Hepatocyte (in vitro differentiated cells): ENCODE measurements at regions not wholly inside any gene's neighbourhood (a gene's known extent, or its start where the extent isn't known, plus 50 kb on each side); places are given as distances from the start of the nearest gene placed in this dataset.
"Not testable (repeated sequence)": the region's sequence is repeated elsewhere in the genome, so short reads cannot be mapped to it uniquely, and the experiment has no call there.

ENCODE experiments used
- DNase-seq: peaks from one replicate; pipeline ENCODE4 v3.0.0-alpha.2; 2016; ENCODE audit warnings: low spot score
- H2AFZ ChIP-seq: fragments of 200-600 bp; sonication (generic); 2 replicates; pipeline ENCODE4 v1.6.0; 2016; ENCODE audit warnings: antibody characterized with exemption, mild to moderate bottlenecking
- H3K27ac ChIP-seq: fragments of 200-600 bp; sonication (generic); 2 replicates; pipeline ENCODE4 v1.5.1; 2016; ENCODE audit warnings: mild to moderate bottlenecking
- H3K27me3 ChIP-seq: fragments of 200-600 bp; sonication (generic); 2 replicates; pipeline ENCODE4 v1.6.1; 2016
- H3K36me3 ChIP-seq: fragments of 200-600 bp; sonication (generic); replicated peaks from 2 replicates; pipeline ENCODE4 v1.5.1; 2016; ENCODE audit warnings: low read depth; ENCODE audit not compliant: insufficient read depth
- H3K4me1 ChIP-seq: fragments of 200-600 bp; sonication (generic); 2 replicates; pipeline ENCODE4 v1.5.1; 2016; ENCODE audit warnings: mild to moderate bottlenecking, moderate library complexity; ENCODE audit not compliant: insufficient read depth
- H3K4me2 ChIP-seq: fragments of 200-600 bp; sonication (generic); 2 replicates; pipeline ENCODE4 v1.6.0; 2016
- H3K4me3 ChIP-seq: fragments of 200-600 bp; sonication (generic); 2 replicates; pipeline ENCODE4 v1.5.1; 2016; ENCODE audit warnings: mild to moderate bottlenecking
- H3K79me2 ChIP-seq: fragments of 200-600 bp; sonication (generic); 2 replicates; pipeline ENCODE4 v1.6.0; 2017; ENCODE audit warnings: mild to moderate bottlenecking
- H3K9me2 ChIP-seq: fragments of 200-600 bp; sonication (generic); replicated peaks from 2 replicates; pipeline ENCODE4 v1.6.0; 2017; ENCODE audit warnings: mild to moderate bottlenecking; ENCODE audit not compliant: insufficient read depth
- H3K9me3 ChIP-seq: fragments of 200-600 bp; sonication (generic); 2 replicates; pipeline ENCODE4 v1.5.1; 2016; ENCODE audit warnings: low read depth, mild to moderate bottlenecking
- H4K20me1 ChIP-seq: fragments of 200-600 bp; sonication (generic); 2 replicates; pipeline ENCODE4 v1.6.0; 2016; ENCODE audit warnings: mild to moderate bottlenecking; ENCODE audit not compliant: insufficient read depth, poor library complexity, severe bottlenecking
- EZH2 ChIP-seq: fragments of 200-600 bp; sonication (generic); IDR thresholded peaks from 2 replicates; pipeline ENCODE4 v1.6.1; 2016; ENCODE audit warnings: antibody characterized with exemption, mild to moderate bottlenecking, borderline replicate concordance
- EZH2phosphoT487 ChIP-seq: fragments of 200-600 bp; sonication (generic); IDR thresholded peaks from one replicate; pipeline ENCODE4 v1.6.1; 2018; ENCODE audit warnings: antibody characterized with exemption, mild to moderate bottlenecking, low read depth, moderate library complexity; ENCODE audit not compliant: unreplicated experiment, severe bottlenecking
- WGBS: methylation state at CpG from one replicate; pipeline ENCODE4 v1.1.6; 2016; ENCODE audit warnings: low lambda C conversion rate; ENCODE audit errors: missing lambda C conversion rate; 5-methylcytosine and 5-hydroxymethylcytosine counted together
- TF ChIP-seq, protein P1 (sequence below): fragments of 200-600 bp; sonication (generic); IDR thresholded peaks from 2 replicates; pipeline ENCODE4 v1.5.1; 2016; ENCODE audit warnings: antibody characterized with exemption, mild to moderate bottlenecking; ENCODE audit not compliant: poor library complexity

- H3K4me3 ChIP-seq: no peak overlapping the region
- H3K79me2 ChIP-seq: no peaks in the 10 kb centered on the region
- no peaks in the 10 kb centered on the region for H3K9me2 ChIP-seq
- H3K4me1 ChIP-seq: no peaks in the 10 kb centered on the region
- no peak overlapping the region for H3K27ac ChIP-seq
- no peaks in the 10 kb centered on the region for H3K9me3 ChIP-seq
- H3K27me3 ChIP-seq: no peaks in the 10 kb centered on the region
- DNase-seq: no peak
- H3K36me3 ChIP-seq: no peaks in the 10 kb centered on the region
- TF ChIP-seq, protein P1, sequence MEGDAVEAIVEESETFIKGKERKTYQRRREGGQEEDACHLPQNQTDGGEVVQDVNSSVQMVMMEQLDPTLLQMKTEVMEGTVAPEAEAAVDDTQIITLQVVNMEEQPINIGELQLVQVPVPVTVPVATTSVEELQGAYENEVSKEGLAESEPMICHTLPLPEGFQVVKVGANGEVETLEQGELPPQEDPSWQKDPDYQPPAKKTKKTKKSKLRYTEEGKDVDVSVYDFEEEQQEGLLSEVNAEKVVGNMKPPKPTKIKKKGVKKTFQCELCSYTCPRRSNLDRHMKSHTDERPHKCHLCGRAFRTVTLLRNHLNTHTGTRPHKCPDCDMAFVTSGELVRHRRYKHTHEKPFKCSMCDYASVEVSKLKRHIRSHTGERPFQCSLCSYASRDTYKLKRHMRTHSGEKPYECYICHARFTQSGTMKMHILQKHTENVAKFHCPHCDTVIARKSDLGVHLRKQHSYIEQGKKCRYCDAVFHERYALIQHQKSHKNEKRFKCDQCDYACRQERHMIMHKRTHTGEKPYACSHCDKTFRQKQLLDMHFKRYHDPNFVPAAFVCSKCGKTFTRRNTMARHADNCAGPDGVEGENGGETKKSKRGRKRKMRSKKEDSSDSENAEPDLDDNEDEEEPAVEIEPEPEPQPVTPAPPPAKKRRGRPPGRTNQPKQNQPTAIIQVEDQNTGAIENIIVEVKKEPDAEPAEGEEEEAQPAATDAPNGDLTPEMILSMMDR: no peak
- TF ChIP-seq EZH2 (no peak), EZH2phosphoT487 (no peak)
- H4K20me1 ChIP-seq: no peaks in the 10 kb centered on the region
- 93% methylated on average over 5 of the region's 5 CpGs for WGBS
- H3K4me2 ChIP-seq: no peak overlapping the region
- H2AFZ ChIP-seq: no peak overlapping the region
Measured at GRCh38 chr4:138627096-138627495, 384.9 kb upstream of the SLC7A11 start.

DNA sequence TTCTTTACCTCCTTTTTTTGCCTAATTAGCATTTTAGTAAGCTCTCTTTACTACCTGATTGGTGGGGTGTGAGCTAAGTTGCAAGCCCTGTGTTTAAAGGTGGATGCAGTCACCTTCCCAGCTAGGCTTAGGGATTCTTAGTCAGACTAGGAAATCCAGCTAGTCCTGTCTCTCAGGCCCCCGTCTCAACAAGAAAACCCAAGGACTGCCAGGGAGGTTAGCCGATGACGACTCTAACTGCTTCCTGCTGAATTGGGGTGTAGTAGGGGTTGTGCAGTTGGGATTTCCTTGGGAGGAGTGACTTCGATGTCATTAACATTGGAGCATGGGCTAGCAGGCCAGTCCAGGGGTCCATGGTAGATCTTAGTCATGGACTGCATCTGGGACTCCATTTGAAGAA lies 380.2 kb upstream of the SLC7A11 start:
- H3K4me2 ChIP-seq, H4K20me1 ChIP-seq, H3K4me3 ChIP-seq, H3K4me1 ChIP-seq, H3K27me3 ChIP-seq, H3K9me3 ChIP-seq, H3K36me3 ChIP-seq, H3K27ac ChIP-seq, H2AFZ ChIP-seq, H3K9me2 ChIP-seq, DNase-seq, H3K79me2 ChIP-seq: not testable (repeated sequence)
- 90% methylated on average over 4 of the region's 4 CpGs for WGBS

DNA sequence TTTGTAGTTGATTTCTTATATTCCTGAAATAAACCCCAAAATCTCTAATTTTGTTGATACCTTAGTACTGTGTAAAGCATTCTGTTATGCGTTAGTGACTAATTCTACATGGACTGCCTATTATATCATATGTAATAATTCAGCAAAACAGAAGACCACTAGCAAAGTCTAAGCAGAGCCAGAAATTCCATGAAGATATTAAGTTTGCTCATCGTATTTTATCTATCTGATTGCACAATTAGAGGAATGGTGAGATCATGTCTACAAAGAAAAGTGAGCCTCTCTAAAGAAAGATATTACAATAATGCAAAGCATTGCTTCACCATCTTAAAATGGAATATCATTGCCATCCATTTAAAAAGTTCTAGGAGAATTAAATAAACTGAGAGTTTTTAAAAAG lies 374.6 kb upstream of the SLC7A11 start:
- no peaks in the 10 kb centered on the region for H3K36me3 ChIP-seq
- 91% methylated on average over 2 of the region's 2 CpGs for WGBS
- H3K4me2 ChIP-seq: no peak overlapping the region
- H2AFZ ChIP-seq: no peak overlapping the region
- no peaks in the 10 kb centered on the region for H3K9me3 ChIP-seq
- no peaks in the 10 kb centered on the region for H3K9me2 ChIP-seq
- H3K27me3 ChIP-seq: no peaks in the 10 kb centered on the region
- H3K4me1 ChIP-seq: no peaks in the 10 kb centered on the region
- H3K4me3 ChIP-seq: no peak overlapping the region
- DNase-seq: no peak
- H4K20me1 ChIP-seq: no peaks in the 10 kb centered on the region
- H3K79me2 ChIP-seq: no peaks in the 10 kb centered on the region
- H3K27ac ChIP-seq: no peak overlapping the region
- TF ChIP-seq, protein P1: no peak
- no peak for TF ChIP-seq EZH2phosphoT487
- TF ChIP-seq EZH2: no peak

- H3K27me3 ChIP-seq: no peaks in the 10 kb centered on the region
- TF ChIP-seq, protein P1: no peak
- TF ChIP-seq EZH2: no peak
- no peak for TF ChIP-seq EZH2phosphoT487
- H3K79me2 ChIP-seq: no peaks in the 10 kb centered on the region
- H4K20me1 ChIP-seq: no peaks in the 10 kb centered on the region
- H3K9me3 ChIP-seq: no peaks in the 10 kb centered on the region
- 72% methylated on average over 3 of the region's 3 CpGs for WGBS
- no peaks in the 10 kb centered on the region for H3K9me2 ChIP-seq
- DNase-seq: no peak
- no peaks in the 10 kb centered on the region for H3K4me1 ChIP-seq
- H3K4me3 ChIP-seq: no peak overlapping the region
- no peaks in the 10 kb centered on the region for H3K36me3 ChIP-seq
- H2AFZ ChIP-seq: no peak overlapping the region
- no peak overlapping the region for H3K27ac ChIP-seq
- no peak overlapping the region for H3K4me2 ChIP-seq
Measured at GRCh38 chr4:138614398-138615142, 372.4 kb upstream of the SLC7A11 start.
